ENCODE measurements at regions not wholly inside any gene's neighbourhood (a gene's known extent, or its start where the extent isn't known, plus 50 kb on each side); places are given as distances from the start of the nearest gene placed in this dataset.

DNA sequence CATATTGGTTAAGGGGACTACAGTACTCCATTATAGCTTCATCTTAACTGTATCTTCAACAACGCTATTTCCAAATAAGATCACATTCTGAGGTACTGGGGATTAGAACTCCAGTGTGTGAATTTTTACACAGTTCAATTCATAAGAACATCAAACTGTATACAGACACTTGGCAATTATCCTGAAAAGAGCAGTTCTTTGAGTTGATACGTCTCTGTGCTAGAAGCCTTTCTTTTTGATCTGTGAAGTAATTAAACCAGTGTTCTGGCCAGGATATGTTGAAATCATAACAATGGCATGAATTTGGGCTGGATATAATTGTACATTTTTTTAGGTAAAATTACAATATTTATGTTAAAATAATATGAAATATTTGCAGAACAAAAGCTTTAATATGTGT lies 93.5 kb upstream of the ITPRID2 start:
- TF ChIP-seq, protein P1, sequence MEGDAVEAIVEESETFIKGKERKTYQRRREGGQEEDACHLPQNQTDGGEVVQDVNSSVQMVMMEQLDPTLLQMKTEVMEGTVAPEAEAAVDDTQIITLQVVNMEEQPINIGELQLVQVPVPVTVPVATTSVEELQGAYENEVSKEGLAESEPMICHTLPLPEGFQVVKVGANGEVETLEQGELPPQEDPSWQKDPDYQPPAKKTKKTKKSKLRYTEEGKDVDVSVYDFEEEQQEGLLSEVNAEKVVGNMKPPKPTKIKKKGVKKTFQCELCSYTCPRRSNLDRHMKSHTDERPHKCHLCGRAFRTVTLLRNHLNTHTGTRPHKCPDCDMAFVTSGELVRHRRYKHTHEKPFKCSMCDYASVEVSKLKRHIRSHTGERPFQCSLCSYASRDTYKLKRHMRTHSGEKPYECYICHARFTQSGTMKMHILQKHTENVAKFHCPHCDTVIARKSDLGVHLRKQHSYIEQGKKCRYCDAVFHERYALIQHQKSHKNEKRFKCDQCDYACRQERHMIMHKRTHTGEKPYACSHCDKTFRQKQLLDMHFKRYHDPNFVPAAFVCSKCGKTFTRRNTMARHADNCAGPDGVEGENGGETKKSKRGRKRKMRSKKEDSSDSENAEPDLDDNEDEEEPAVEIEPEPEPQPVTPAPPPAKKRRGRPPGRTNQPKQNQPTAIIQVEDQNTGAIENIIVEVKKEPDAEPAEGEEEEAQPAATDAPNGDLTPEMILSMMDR (IDR thresholded peaks at IDR 0.05) = no peak
- no peak for TF ChIP-seq POLR2AphosphoS5 (IDR thresholded peaks at IDR 0.05)
